GM11168 (cell line): ENCODE measurements at regions not wholly inside any gene's neighbourhood (a gene's known extent, or its start where the extent isn't known, plus 50 kb on each side); places are given as distances from the start of the nearest gene placed in this dataset.
"Not testable (repeated sequence)": the region's sequence is repeated elsewhere in the genome, so short reads cannot be mapped to it uniquely, and the experiment has no call there.

Source experiments
- in situ Hi-C: fragments of 300-500 bp; cut with MboI; formaldehyde crosslinking; loops from one replicate; pipeline ENCODE4 v1.12.0; 2022; ENCODE audit warnings: low sequenced_read_pairs; ENCODE audit not compliant: unreplicated experiment

- in situ Hi-C loops = not testable (repeated sequence)
These were observed 345.0 kb downstream of the ADGRD1 start for GRCh38 chr12:131298526-131299369.

DNA sequence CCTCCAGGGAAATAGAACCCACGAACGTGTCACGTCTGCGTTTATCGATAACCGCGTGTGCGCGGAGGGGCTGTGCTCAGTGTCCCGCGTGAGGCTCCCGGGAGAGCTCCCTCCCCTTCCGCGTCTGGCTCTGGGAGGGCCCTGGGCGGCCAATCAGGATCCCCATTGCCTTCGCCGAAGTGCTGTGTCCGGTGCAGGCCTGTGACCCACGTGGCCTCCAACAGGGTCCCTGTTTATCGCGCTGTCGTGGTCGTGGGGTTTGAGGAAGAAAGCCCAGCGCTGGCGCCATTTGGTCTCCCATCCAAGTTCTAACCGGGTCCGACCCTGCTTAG lies 345.6 kb downstream of the ADGRD1 start:
- in situ Hi-C loops = not testable (repeated sequence)

DNA sequence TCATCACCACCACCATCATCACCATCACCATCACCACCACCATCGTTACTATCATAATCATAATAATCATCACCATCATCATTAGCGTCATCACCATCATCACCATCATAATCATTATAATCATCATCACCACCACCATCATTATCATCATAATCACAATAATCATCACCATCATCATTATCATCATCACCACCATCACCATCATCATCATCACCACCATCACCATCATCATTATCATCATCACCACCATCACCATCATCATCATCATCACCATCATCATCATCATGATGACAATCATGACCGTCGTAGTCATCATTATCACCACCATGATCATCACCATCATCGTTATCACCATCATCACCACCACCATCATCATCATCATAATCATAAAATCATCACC lies 349.9 kb downstream of the ADGRD1 start:
- in situ Hi-C loops = not testable (repeated sequence)

GRCh38 chr12:131304642-131305041 lies 350.9 kb downstream of the ADGRD1 start:
- in situ Hi-C loops = not testable (repeated sequence)

- in situ Hi-C loops = loop anchor here (5.0 kb wide), 1 partner anchor 338 kb away; no protein-coding TSS in a partner anchor
These were observed 356.0 kb downstream of the ADGRD1 start for GRCh38 chr12:131309700-131310099.

DNA sequence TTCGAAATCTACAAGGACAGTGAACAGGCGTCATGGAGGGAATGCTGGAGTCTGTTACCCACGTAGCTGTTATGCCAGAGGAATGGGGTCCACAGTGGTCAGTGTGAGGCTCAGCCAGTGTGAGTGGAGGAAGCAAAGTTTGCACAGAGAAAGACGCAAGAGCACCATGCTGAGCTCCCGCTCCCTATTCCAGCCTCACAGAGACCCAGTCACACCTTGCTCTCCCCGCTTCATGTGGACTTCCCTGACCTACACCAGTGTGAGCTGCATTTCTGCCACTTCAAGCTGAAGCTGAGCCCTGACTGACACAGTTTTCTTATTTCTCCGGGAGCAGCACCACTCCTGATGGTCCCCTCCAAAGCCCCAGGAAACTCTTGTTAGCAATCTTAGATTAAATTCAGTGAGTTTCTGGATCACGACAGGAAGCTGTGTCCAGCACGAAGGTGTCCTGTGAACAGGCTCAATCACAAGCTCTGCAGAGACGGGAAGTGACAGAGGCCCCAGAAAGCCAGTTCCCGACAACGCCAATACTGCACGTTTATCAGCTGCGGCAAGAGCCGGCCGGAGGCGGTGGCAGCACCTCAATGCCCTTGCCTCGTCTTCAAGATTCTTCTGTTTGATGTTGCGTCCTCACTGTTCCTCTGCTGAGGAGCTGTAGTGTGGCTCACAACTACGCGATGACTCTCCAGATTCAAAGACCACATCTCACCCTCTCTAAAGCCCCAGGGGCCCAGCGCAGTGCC lies 356.7 kb downstream of the ADGRD1 start:
- in situ Hi-C loops = loop anchor here (5.0 kb wide), 1 partner anchor 337 kb away; no protein-coding TSS in a partner anchor

GRCh38 chr12:131311279-131311722 lies 357.6 kb downstream of the ADGRD1 start:
- in situ Hi-C loops = loop anchor here (5.0 kb wide), 1 partner anchor 336 kb away; no protein-coding TSS in a partner anchor

- in situ Hi-C loops = loop anchor here (5.0 kb wide), 1 partner anchor 336 kb away; no protein-coding TSS in a partner anchor
These were observed 358.1 kb downstream of the ADGRD1 start for GRCh38 chr12:131311764-131312163.

DNA sequence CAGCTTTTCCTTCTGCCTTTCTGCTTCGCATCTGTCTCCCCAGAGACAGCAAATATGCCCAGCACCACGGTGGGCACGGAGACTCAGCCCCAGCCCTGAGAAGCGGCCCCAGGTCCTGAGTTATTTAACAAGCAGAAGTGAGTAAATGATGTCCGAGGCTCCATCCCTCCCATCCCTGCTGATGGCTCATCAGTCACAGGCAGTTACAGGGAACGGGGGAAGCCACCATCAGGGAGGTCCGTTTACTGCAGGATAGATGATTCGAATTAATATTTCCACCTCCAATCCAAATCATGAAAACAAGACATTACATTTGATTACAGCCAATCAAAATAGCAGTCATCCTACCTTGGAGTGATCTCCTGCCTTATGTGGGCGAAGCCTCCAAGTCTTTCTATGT lies 358.7 kb downstream of the ADGRD1 start:
- in situ Hi-C loops = loop anchor here (5.0 kb wide), 1 partner anchor 335 kb away; no protein-coding TSS in a partner anchor

DNA sequence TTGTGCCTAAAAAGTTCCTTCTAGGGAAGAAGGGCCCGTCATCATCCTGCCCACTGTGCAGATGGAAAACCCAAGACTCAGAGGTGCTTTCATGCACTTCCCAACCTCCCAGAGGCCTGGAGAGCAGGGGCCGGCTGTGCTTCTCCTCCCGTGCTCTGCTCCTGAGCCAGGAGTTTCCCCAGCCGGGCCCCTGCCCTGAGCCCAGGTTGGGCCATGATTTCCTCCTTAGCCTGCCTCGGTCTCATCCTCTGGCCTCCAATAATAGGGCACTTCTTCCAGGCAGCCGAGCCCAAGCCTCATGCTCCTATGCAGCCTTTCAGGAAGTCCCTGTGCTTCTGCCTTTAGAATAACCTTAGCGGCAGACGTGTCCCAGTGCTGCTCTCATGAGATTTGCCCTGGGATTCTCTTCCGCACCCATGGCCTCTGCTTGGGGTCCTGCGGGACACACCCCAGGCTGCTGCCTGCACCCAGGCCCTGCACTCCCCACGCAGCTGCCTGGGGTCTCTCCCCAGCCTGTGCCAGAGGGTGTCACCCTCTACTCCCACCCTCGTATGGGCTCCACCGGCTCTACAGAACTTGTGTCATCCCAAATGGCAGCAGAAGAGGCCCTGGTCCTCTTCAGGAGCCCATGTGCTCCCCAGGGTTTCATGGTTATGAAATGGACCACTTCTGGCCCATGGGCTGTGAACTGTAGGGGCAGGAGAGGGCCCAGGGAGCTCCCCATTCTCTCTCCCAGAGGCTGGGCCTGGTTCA lies 359.3 kb downstream of the ADGRD1 start:
- in situ Hi-C loops = loop anchor here (5.0 kb wide), 1 partner anchor 334 kb away; no protein-coding TSS in a partner anchor

DNA sequence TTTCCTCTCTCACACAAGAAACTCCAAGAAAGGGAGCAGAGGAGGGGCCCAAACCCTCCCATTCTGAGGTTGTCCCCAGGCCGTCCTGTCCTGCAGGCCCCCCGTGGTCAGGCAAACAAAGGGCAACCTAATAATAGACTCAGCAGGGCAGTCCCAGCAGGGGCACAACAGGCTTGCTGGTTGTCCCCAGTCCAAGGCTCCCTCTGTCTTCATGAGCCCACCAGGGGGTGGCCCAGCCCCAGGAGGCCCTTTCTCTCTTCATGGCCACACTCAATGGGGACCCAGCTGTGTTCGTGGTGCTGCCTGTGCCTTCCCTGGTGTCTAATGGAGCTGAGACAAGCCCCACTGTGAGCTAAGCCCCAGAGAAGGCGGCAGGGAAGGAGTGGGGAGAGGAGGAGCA lies 359.9 kb downstream of the ADGRD1 start:
- in situ Hi-C loops = loop anchor here (5.0 kb wide), 1 partner anchor 334 kb away; no protein-coding TSS in a partner anchor

DNA sequence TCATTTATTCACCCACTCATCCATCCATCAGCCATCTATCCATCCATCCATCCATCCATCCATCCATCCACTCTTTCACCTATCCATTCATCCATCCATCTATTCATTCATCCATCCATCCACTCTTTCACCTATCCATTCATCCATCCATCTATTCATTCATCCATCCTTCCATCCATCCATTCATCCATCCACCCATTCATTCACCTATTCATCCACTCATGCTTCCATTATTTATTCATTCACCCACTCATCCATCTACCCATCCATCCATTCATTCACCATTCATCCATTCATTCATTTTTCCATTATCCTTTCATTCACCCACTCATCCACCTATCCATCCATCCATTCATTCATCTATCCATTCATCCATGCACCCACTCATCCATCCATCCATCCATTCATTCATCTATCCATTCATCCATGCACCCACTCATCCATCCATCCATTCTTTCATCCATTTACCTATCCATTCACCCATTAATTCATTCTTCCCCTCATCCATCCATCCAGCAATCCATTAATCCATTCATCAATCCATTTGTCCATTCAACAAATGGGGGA lies 360.9 kb downstream of the ADGRD1 start:
- in situ Hi-C loops = loop anchor here (5.0 kb wide), 1 partner anchor 333 kb away; no protein-coding TSS in a partner anchor

- in situ Hi-C loops = no loop called here
These were observed 361.9 kb downstream of the ADGRD1 start for GRCh38 chr12:131315601-131316000.

GRCh38 chr12:131316388-131316787 lies 362.7 kb downstream of the ADGRD1 start:
- in situ Hi-C loops = no loop called here

DNA sequence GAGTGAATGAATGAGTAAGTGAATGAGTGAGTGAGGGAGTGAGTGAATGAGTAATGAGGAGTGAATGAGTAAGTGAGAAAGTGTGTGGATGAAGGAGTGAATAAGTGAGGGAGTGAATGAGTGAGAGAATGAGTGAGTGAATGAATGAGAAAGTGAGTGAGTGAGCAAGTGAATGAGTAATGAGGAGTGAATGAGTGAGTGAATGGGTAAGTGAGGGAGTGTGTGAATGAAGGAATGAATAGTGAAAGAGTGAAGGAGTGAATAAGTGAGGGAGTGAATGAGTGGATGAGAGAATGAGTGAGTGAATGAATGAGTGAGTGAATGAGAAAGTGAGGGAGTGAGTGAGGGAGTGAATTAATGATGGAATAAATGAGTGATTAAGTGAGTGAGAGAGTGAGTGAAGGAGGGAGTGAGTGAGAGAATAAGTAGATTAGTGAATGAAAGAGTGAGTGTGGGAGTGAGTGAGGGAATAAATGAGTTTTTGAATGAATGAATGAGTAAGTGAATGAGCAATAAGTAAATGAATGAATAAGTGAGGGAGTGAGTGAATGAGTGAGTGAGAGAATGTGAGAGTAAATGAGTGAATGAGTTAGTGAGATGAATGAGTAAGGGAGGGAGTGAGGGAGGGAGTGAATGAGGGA lies 364.5 kb downstream of the ADGRD1 start:
- in situ Hi-C loops = no loop called here

- in situ Hi-C loops = no loop called here
These were observed 368.3 kb downstream of the ADGRD1 start for GRCh38 chr12:131321988-131322387.

- in situ Hi-C loops = not testable (repeated sequence)
These were observed 368.8 kb downstream of the ADGRD1 start for GRCh38 chr12:131322460-131322859.

GRCh38 chr12:131323879-131324278 lies 370.2 kb downstream of the ADGRD1 start:
- in situ Hi-C loops = no loop called here
